ENCODE measurements at regions not wholly inside any gene's neighbourhood (a gene's known extent, or its start where the extent isn't known, plus 50 kb on each side); places are given as distances from the start of the nearest gene placed in this dataset.

DNA sequence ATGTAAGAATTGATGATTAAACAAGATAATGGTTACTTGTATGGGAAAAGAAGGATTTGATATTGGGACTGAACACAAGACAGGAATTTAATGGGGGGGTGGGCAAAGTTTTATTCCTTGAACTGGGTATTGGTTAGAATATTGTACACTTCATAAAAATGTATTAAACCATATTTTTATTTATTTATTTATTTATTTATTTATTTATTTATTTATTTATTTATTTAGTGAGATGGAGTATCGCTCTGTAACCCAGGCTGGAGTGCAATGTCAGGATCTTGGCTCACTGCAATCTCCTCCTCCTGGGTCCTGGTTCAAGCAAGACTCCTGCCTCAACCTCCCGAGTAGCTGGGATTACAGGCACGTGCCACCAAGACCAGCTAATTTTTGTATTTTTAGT, 287.1 kb upstream of the SLITRK5 start:
- DNase-seq (ENCODE audit: low read depth) = no peak
- no peak overlapping the region for H3K4me3 ChIP-seq (ENCODE audit: low read depth, low read length)
- TF ChIP-seq, protein P1, sequence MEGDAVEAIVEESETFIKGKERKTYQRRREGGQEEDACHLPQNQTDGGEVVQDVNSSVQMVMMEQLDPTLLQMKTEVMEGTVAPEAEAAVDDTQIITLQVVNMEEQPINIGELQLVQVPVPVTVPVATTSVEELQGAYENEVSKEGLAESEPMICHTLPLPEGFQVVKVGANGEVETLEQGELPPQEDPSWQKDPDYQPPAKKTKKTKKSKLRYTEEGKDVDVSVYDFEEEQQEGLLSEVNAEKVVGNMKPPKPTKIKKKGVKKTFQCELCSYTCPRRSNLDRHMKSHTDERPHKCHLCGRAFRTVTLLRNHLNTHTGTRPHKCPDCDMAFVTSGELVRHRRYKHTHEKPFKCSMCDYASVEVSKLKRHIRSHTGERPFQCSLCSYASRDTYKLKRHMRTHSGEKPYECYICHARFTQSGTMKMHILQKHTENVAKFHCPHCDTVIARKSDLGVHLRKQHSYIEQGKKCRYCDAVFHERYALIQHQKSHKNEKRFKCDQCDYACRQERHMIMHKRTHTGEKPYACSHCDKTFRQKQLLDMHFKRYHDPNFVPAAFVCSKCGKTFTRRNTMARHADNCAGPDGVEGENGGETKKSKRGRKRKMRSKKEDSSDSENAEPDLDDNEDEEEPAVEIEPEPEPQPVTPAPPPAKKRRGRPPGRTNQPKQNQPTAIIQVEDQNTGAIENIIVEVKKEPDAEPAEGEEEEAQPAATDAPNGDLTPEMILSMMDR (IDR thresholded peaks at IDR 0.05; ENCODE audit: insufficient read depth, low read length) = no peak

DNA sequence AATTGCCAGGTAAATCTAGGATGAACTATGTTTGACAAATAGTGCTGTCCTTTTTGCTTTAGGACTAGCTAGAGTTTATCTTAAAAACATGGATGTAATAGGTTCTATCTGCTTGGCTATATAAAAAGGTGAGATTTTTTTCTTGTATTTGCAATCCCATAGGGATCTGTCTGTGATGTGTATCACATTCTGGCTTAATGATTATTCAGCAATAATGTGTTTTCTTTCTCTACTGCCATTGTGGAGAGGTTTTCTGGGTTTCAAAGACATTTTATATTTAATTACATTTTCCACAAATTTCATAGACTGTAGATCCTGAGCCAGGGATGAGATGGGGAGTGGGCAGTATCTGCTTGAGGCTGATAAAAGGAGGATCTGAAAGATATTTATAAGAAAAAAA, 277.8 kb upstream of the SLITRK5 start:
- TF ChIP-seq, protein P1 (IDR thresholded peaks at IDR 0.05; ENCODE audit: insufficient read depth, low read length) = no peak
- no peak for DNase-seq (ENCODE audit: low read depth)

DNA sequence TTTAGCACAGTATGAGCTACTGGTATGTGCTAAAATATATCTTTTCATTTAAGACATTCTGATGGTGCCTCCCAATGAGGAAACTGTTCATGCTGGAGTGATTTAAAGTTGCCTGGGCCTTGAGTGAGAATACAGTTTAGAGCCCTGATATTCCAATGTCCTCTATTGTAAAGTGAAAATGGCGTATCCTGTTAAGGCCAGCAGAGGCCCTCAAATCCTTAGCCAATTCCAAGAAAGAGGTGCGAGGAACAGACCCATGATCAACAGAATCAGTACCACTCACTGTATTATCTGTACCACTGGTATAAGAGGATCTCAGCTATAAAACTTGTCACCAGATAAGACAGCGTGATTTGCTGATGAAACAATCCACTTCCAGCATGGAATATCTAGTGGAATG, 273.1 kb upstream of the SLITRK5 start:
- no peak for DNase-seq (ENCODE audit: low read depth)
- TF ChIP-seq, protein P1 (IDR thresholded peaks at IDR 0.05; ENCODE audit: insufficient read depth, low read length) = no peak
- no peak overlapping the region for H3K4me3 ChIP-seq (ENCODE audit: low read depth, low read length)

More for the DNA sequence above, 277.8 kb upstream of the SLITRK5 start:
- H3K4me3 ChIP-seq (ENCODE audit: low read depth, low read length) = no peak overlapping the region

DNA sequence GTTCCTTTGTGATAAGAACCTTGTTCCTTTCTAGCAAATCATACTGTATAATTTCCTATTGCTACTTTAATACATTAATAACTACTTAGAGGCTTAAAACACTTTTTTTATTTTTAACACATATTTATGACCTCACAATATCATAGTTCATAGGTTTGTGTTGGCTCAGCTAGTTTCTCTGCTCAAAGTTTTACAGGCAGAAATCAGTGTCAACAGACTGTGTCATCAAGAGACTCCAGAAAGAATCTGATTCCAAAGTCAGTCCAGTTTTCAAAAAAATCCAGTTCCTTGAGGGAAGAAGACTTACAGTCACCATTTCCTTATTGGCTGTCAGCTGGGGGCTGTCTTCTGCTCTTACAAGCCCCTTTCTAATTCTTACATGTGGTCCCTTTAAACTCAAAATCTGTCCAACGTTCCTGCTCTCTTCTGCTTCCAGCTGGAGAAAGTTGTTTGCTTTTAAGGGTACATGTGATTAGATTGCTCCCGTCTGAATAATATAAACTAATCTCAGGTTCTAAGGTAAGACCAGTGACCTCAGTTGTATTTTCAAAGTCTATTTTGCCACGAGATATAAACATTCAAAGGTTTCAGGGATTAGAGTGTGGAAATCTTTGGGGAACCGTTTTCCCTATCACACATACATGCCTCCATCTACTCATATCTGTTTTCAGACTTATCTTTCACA, 267.3 kb upstream of the SLITRK5 start:
- TF ChIP-seq, protein P1 (IDR thresholded peaks at IDR 0.05; ENCODE audit: insufficient read depth, low read length) = no peak
- H3K4me3 ChIP-seq (ENCODE audit: low read depth, low read length) = no peak overlapping the region
- DNase-seq (ENCODE audit: low read depth) = no peak

DNA sequence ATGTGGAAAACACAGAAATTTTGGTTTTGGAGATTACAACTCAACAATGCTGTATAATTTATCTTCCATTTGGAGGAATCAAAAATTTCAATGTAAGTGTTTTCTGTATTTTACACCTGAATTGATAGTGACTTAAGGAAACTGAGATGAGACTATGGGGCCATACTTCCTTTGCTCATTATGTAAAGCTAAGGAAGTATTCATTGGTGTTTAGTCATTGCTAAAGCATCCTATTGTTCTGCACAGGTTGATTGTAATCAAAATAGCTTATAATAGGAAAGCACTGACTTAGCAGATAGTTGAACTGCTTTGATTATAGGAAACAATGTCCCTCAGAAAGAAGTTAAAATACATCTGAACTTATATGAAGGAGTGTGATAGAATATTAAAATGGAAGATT, 244.4 kb upstream of the SLITRK5 start:
- TF ChIP-seq, protein P1 (IDR thresholded peaks at IDR 0.05; ENCODE audit: insufficient read depth, low read length) = no peak
- DNase-seq (ENCODE audit: low read depth) = no peak
- no peak overlapping the region for H3K4me3 ChIP-seq (ENCODE audit: low read depth, low read length)

DNA sequence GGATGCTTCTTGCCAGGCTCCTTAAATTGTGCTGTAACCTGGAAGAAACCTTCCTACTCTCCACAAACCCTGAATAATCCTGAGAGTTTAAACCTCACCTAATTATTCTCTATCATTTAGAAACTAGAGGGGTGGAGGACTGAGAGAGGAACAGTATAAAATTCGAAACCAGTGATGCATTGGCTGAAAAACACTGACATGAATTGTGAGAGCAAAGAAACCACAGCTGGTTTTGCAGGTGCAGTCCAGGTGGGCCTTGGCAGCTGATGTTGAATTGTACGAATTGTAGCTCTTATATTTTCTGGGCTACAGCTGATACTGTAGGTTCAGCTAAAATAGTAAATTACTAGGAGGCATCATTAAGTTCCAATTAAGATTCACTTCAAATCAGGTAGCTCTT, 227.0 kb upstream of the SLITRK5 start:
- no peak overlapping the region for H3K4me3 ChIP-seq (ENCODE audit: low read depth, low read length)
- no peak for DNase-seq (ENCODE audit: low read depth)
- TF ChIP-seq, protein P1 (IDR thresholded peaks at IDR 0.05; ENCODE audit: insufficient read depth, low read length) = no peak

DNA sequence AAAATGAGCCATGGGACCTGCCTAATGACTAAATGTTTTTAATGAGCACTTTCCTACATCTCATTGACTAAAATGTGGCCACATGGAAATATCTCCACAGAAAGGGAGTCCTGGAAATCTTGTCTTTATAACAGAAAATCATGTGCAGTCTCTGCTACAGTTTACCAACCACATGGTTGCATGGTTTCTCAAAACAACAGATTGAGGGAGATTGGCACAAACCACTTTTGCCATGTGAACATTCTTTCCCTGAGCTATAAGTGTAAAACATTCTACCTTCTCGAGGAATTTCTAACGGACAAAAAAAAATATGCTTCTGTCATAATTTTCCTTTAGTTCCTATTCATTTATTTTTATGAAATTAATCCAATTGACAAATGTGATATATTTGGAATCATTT, 218.9 kb upstream of the SLITRK5 start:
- no peak overlapping the region for H3K4me3 ChIP-seq (ENCODE audit: low read depth, low read length)
- TF ChIP-seq, protein P1 (IDR thresholded peaks at IDR 0.05; ENCODE audit: insufficient read depth, low read length) = no peak
- DNase-seq (ENCODE audit: low read depth) = no peak
